ENCODE measurements at regions not wholly inside any gene's neighbourhood (a gene's known extent, or its start where the extent isn't known, plus 50 kb on each side); places are given as distances from the start of the nearest gene placed in this dataset.
"Not testable (repeated sequence)": the region's sequence is repeated elsewhere in the genome, so short reads cannot be mapped to it uniquely, and the experiment has no call there.

- H3K4me1 Mint-ChIP-seq; H3K36me3 Mint-ChIP-seq (ENCODE audit: low read depth); CTCF ChIA-PET; H3K27ac Mint-ChIP-seq; DNase-seq; POLR2A ChIA-PET; H3K27me3 Mint-ChIP-seq; H3K4me3 Mint-ChIP-seq; H3K9me3 Mint-ChIP-seq: not testable (repeated sequence)
Observed at GRCh38 chr4:4134368-4134767, 92.4 kb downstream of the OTOP1 start.

- CTCF ChIA-PET; H3K9me3 Mint-ChIP-seq; POLR2A ChIA-PET; DNase-seq; H3K27me3 Mint-ChIP-seq; H3K27ac Mint-ChIP-seq; H3K4me1 Mint-ChIP-seq; H3K36me3 Mint-ChIP-seq (ENCODE audit: low read depth); H3K4me3 Mint-ChIP-seq: not testable (repeated sequence)
Observed at GRCh38 chr4:4136621-4137020, 90.1 kb downstream of the OTOP1 start.
